ENCODE measurements at regions not wholly inside any gene's neighbourhood (a gene's known extent, or its start where the extent isn't known, plus 50 kb on each side); places are given as distances from the start of the nearest gene placed in this dataset.

GRCh38 chr2:188077757-188078156 lies 213.9 kb upstream of the GULP1 start:
- intact Hi-C loops (cut with DNase I), result no loop called here
- Histone ChIP-seq H3K4me3 (no peak overlapping the region), H3K9me3 (peaks cover 13% of the 10 kb centered on the region), H3K27me3 (ENCODE audit: low read depth) (no peaks in the 10 kb centered on the region), H3K4me1 (no peaks in the 10 kb centered on the region), H3K36me3 (no peaks in the 10 kb centered on the region), H3K27ac (no peak overlapping the region)
- TF ChIP-seq CTCF (IDR thresholded peaks at IDR 0.05), result no peak
- DNase-seq, result no peak
- no peak for ATAC-seq

- Histone ChIP-seq H3K27ac (no peak overlapping the region), H3K4me3 (no peak overlapping the region), H3K4me1 (no peaks in the 10 kb centered on the region), H3K9me3 (peaks cover 9% of the 10 kb centered on the region), H3K27me3 (ENCODE audit: low read depth) (no peaks in the 10 kb centered on the region), H3K36me3 (no peaks in the 10 kb centered on the region)
- TF ChIP-seq CTCF (IDR thresholded peaks at IDR 0.05), result no peak
- no peak for DNase-seq
- ATAC-seq, result no peak
- intact Hi-C loops (cut with DNase I), result no loop called here
These were observed 213.1 kb upstream of the GULP1 start for GRCh38 chr2:188078534-188078933.

- peaks cover 3% of the 10 kb centered on the region for H3K9me3 ChIP-seq
- no peaks in the 10 kb centered on the region for H3K4me1 ChIP-seq
- H3K36me3 ChIP-seq, result no peaks in the 10 kb centered on the region
- no peak overlapping the region for H3K27ac ChIP-seq
- H3K27me3 ChIP-seq (ENCODE audit: low read depth), result no peaks in the 10 kb centered on the region
- TF ChIP-seq CTCF (IDR thresholded peaks at IDR 0.05), result no peak
- DNase-seq (no peak), ATAC-seq (no peak)
- H3K4me3 ChIP-seq, result no peak overlapping the region
- intact Hi-C loops (cut with DNase I), result no loop called here
These were observed 212.5 kb upstream of the GULP1 start for GRCh38 chr2:188079196-188079595.

- DNase-seq (no peak), ATAC-seq (no peak)
- Histone ChIP-seq H3K9me3 (peaks cover 3% of the 10 kb centered on the region), H3K4me3 (no peak overlapping the region), H3K27me3 (ENCODE audit: low read depth) (no peaks in the 10 kb centered on the region), H3K27ac (no peak overlapping the region), H3K36me3 (no peaks in the 10 kb centered on the region), H3K4me1 (no peaks in the 10 kb centered on the region)
- no peak for TF ChIP-seq CTCF (IDR thresholded peaks at IDR 0.05)
- intact Hi-C loops (cut with DNase I), result no loop called here
These were observed 206.3 kb upstream of the GULP1 start for GRCh38 chr2:188085421-188085820.

DNA sequence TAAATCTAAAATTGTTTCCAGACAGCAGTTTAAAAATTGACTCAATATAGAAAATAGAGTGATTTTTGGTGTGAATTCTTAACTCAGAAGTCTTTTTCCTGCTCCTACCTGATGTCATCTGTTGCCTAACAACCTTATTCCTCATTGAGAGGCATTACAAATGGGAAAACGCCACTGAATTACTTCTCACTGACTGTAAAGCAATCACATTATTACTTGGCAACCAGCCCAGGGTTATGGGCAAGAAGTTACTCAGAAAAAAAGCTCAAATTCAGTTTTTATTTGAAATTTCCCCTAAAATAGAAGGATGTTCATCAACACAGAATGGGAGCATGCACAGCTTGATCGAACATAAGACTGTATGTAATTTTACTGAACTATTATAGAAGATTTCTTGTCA lies 201.8 kb upstream of the GULP1 start:
- no peak for ATAC-seq
- Histone ChIP-seq H3K9me3 (peaks cover 3% of the 10 kb centered on the region), H3K4me3 (no peak overlapping the region), H3K4me1 (no peaks in the 10 kb centered on the region), H3K27ac (no peak overlapping the region), H3K27me3 (ENCODE audit: low read depth) (no peaks in the 10 kb centered on the region), H3K36me3 (no peaks in the 10 kb centered on the region)
- no peak for TF ChIP-seq CTCF (IDR thresholded peaks at IDR 0.05)
- no peak for DNase-seq
- intact Hi-C loops (cut with DNase I), result no loop called here

DNA sequence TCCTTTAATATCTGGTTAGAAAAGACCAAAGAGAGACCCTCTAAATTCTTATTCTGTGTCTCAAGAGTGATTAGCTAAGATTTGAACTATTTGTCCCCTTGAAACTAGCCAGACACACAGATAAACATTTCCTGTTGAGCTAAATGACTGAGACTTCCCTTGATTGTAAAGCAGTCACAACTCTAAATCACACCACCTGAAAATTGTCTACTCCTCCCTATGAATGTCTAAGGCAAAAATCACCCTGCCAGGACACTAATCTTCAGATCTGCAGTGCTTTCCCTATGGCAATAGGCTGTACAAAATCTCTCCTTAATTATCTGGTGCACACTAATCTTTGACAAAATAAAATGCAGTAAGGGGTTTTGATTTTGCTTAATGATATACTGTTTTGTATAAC lies 200.5 kb upstream of the GULP1 start:
- no peak for TF ChIP-seq CTCF (IDR thresholded peaks at IDR 0.05)
- Histone ChIP-seq H3K27me3 (ENCODE audit: low read depth) (no peaks in the 10 kb centered on the region), H3K9me3 (no peaks in the 10 kb centered on the region), H3K4me1 (no peaks in the 10 kb centered on the region), H3K4me3 (no peak overlapping the region), H3K27ac (no peak overlapping the region), H3K36me3 (no peaks in the 10 kb centered on the region)
- DNase-seq (no peak), ATAC-seq (no peak)
- intact Hi-C loops (cut with DNase I), result no loop called here
